Fibroblast of villous mesenchyme (primary cell): ENCODE measurements at regions not wholly inside any gene's neighbourhood (a gene's known extent, or its start where the extent isn't known, plus 50 kb on each side); places are given as distances from the start of the nearest gene placed in this dataset.

Experiments
- DNase-seq: peaks from one replicate; pipeline ENCODE4 v3.0.0-alpha.2; 2010; ENCODE audit warnings: low read depth
- H3K4me3 ChIP-seq: 2 replicates; pipeline ENCODE4 v1.5.1; 2011; ENCODE audit warnings: low read depth, mild to moderate bottlenecking, low read length
- CTCF ChIP-seq: IDR thresholded peaks from 2 replicates; pipeline ENCODE4 v1.5.1; 2012; ENCODE audit warnings: low read depth, mild to moderate bottlenecking, low read length; ENCODE audit not compliant: insufficient read depth

GRCh38 chr2:52929412-52929811 is 838.2 kb upstream of the CHAC2 start:
- H3K4me3 ChIP-seq: no peak overlapping the region
- no peak for TF ChIP-seq CTCF
- DNase-seq: no peak

GRCh38 chr2:52919673-52920072 is 847.9 kb upstream of the CHAC2 start:
- H3K4me3 ChIP-seq: no peak overlapping the region
- DNase-seq: no peak
- no peak for TF ChIP-seq CTCF

- DNase-seq: peak; percentile 17
- H3K4me3 ChIP-seq: no peak overlapping the region
- no peak for TF ChIP-seq CTCF
Measured at GRCh38 chr2:52918551-52918950, 849.1 kb upstream of the CHAC2 start.

GRCh38 chr2:52916981-52917380 is 850.6 kb upstream of the CHAC2 start:
- no peak overlapping the region for H3K4me3 ChIP-seq
- TF ChIP-seq CTCF: no peak
- no peak for DNase-seq

GRCh38 chr2:52904355-52904891 is 863.2 kb upstream of the CHAC2 start:
- H3K4me3 ChIP-seq: no peak overlapping the region
- TF ChIP-seq CTCF: no peak
- peak; percentile 2 for DNase-seq

- no peak for DNase-seq
- TF ChIP-seq CTCF: no peak
- no peak overlapping the region for H3K4me3 ChIP-seq
Measured at GRCh38 chr2:52897511-52898044, 870.0 kb upstream of the CHAC2 start.
